PC-9 (cell line): ENCODE measurements at regions not wholly inside any gene's neighbourhood (a gene's known extent, or its start where the extent isn't known, plus 50 kb on each side); places are given as distances from the start of the nearest gene placed in this dataset.

Experiments
- BruUV-seq: library from RNA; stranded (reverse); fragments of 400-500 nt; replicated peaks from 2 replicates; lab custom pipeline; 2021; lab: Mats Ljungman, UMichigan
- CTCF ChIA-PET: fragments of 300-600 bp; sonication (Branson Sonifier 250); formaldehyde crosslinking; loops from one replicate; lab custom pipeline; 2022; ENCODE audit warnings: antibody characterized with exemption; lab: Charles Lee
- POLR2A ChIA-PET: fragments of 300-600 bp; sonication (Branson Sonifier 250); formaldehyde crosslinking; loops from one replicate; lab custom pipeline; 2022; ENCODE audit warnings: antibody characterized with exemption; ENCODE audit not compliant: unreplicated experiment; lab: Charles Lee
- DNase-seq, 2 experiments: peaks; one replicate each; pipeline versions ENCODE4 v3.0.0 to v3.0.0-alpha.2; 2015 to 2022; ENCODE audit warnings: mixed read lengths in 1 of 2
- H2AFZ ChIP-seq: fragments of 200-600 bp; sonication (generic); 2 replicates; pipeline ENCODE4 v1.8.1; 2017; ENCODE audit warnings: antibody characterized with exemption
- H3F3A ChIP-seq: fragments of 200-600 bp; sonication (generic); 2 replicates; pipeline ENCODE4 v1.8.1; 2017; ENCODE audit warnings: antibody characterized with exemption, mild to moderate bottlenecking, low read depth; ENCODE audit not compliant: insufficient read depth
- H3K27ac ChIP-seq: fragments of 200-600 bp; sonication (generic); 2 replicates; pipeline ENCODE4 v1.6.1; 2016; ENCODE audit warnings: mixed run types
- H3K27me3 ChIP-seq: fragments of 200-600 bp; sonication (generic); 2 replicates; pipeline ENCODE4 v1.6.1; 2016; ENCODE audit warnings: low read depth, mixed run types; ENCODE audit not compliant: insufficient read depth
- H3K36me3 ChIP-seq: fragments of 200-600 bp; sonication (generic); 2 replicates; pipeline ENCODE4 v1.6.1; 2016; ENCODE audit warnings: low read depth, mixed run types
- H3K4me1 ChIP-seq: fragments of 200-600 bp; sonication (generic); replicated peaks from 2 replicates; pipeline ENCODE4 v1.6.1; 2016; ENCODE audit warnings: mixed run types; ENCODE audit not compliant: insufficient read depth
- H3K4me2 ChIP-seq: fragments of 200-600 bp; sonication (generic); 2 replicates; pipeline ENCODE4 v1.6.1; 2017; ENCODE audit warnings: mixed run types
- H3K4me3 ChIP-seq: fragments of 200-600 bp; sonication (generic); 2 replicates; pipeline ENCODE4 v1.6.1; 2016; ENCODE audit warnings: mixed run types
- H3K79me2 ChIP-seq: fragments of 200-600 bp; sonication (generic); 2 replicates; pipeline ENCODE4 v1.6.1; 2017; ENCODE audit warnings: low read depth, mixed run types
- H3K9me2 ChIP-seq: fragments of 200-600 bp; sonication (generic); 2 replicates; pipeline ENCODE4 v1.8.1; 2017; ENCODE audit warnings: mild to moderate bottlenecking; ENCODE audit not compliant: insufficient read depth
- H3K9me3 ChIP-seq: fragments of 200-600 bp; sonication (generic); 2 replicates; pipeline ENCODE4 v1.8.1; 2016; ENCODE audit warnings: low read depth; ENCODE audit not compliant: insufficient read depth
- H4K20me1 ChIP-seq: fragments of 200-600 bp; sonication (generic); 2 replicates; pipeline ENCODE4 v1.8.1; 2017; ENCODE audit not compliant: insufficient read depth
- CTCF ChIP-seq: fragments of 200-600 bp; sonication (generic); conservative IDR thresholded peaks from 2 replicates; pipeline ENCODE4 v1.6.1; 2017; ENCODE audit warnings: mixed run types, antibody characterized with exemption, mild to moderate bottlenecking, moderate library complexity
- EZH2 ChIP-seq: fragments of 200-600 bp; sonication (generic); IDR thresholded peaks from 2 replicates; pipeline ENCODE4 v1.8.0; 2017; ENCODE audit warnings: antibody characterized with exemption, low read depth
- intact Hi-C: fragments of 100-400 bp; cut with micrococcal nuclease; formaldehyde crosslinking; loops from one replicate; pipeline ENCODE4 v1.10.0; 2022; ENCODE audit not compliant: unreplicated experiment

GRCh38 chr14:41016213-41016612 lies 590.5 kb upstream of the LRFN5 start:
- intact Hi-C loops = no loop called here

GRCh38 chr14:41000350-41000749 lies 606.3 kb upstream of the LRFN5 start:
- no peaks in the 10 kb centered on the region for H3K36me3 ChIP-seq
- no peaks in the 10 kb centered on the region for H3K9me2 ChIP-seq
- TF ChIP-seq CTCF (no peak), EZH2 (no peak)
- no peak overlapping the region for H3K4me2 ChIP-seq
- no peaks in the 10 kb centered on the region for H3K4me1 ChIP-seq
- H3K4me3 ChIP-seq = no peak overlapping the region
- no peak overlapping the region for H3K27ac ChIP-seq
- H3K79me2 ChIP-seq = no peaks in the 10 kb centered on the region
- intact Hi-C loops = no loop called here
- H4K20me1 ChIP-seq = no peaks in the 10 kb centered on the region
- H3K27me3 ChIP-seq = no peaks in the 10 kb centered on the region
- H3K9me3 ChIP-seq = no peaks in the 10 kb centered on the region; the same call in 1 of the 2 replicates
- ChIA-PET CTCF (no interaction called here), POLR2A (no interaction called here)
- no peak for DNase-seq
- H3F3A ChIP-seq = no peaks in the 10 kb centered on the region
- peak overlapping the region; percentile 22; the same call in 1 of the 2 replicates for H2AFZ ChIP-seq
- no TSS peak for BruUV-seq

More at GRCh38 chr14:41016213-41016612, 590.5 kb upstream of the LRFN5 start:
- Histone ChIP-seq H3K27ac (no peak overlapping the region), H3K4me3 (no peak overlapping the region), H3F3A (no peaks in the 10 kb centered on the region), H3K27me3 (no peaks in the 10 kb centered on the region), H3K36me3 (no peaks in the 10 kb centered on the region), H4K20me1 (no peaks in the 10 kb centered on the region), H3K4me1 (no peaks in the 10 kb centered on the region), H3K9me2 (no peaks in the 10 kb centered on the region), H3K79me2 (no peaks in the 10 kb centered on the region), H3K9me3 (no peaks in the 10 kb centered on the region), H2AFZ (no peak overlapping the region), H3K4me2 (no peak overlapping the region)
- POLR2A ChIA-PET = no interaction called here
- CTCF ChIA-PET = no interaction called here
- DNase-seq = no peak
- TF ChIP-seq CTCF = no peak
- no peak for TF ChIP-seq EZH2
- no TSS peak for BruUV-seq

GRCh38 chr14:40989260-40989659 lies 617.4 kb upstream of the LRFN5 start:
- BruUV-seq = no TSS peak
- no peaks in the 10 kb centered on the region for H3F3A ChIP-seq
- no peaks in the 10 kb centered on the region for H3K9me3 ChIP-seq
- POLR2A ChIA-PET = no interaction called here
- no peak overlapping the region for H3K4me3 ChIP-seq
- no peaks in the 10 kb centered on the region for H4K20me1 ChIP-seq
- no peak for TF ChIP-seq EZH2
- H3K79me2 ChIP-seq = no peaks in the 10 kb centered on the region
- no peaks in the 10 kb centered on the region for H3K27me3 ChIP-seq
- H3K9me2 ChIP-seq = no peaks in the 10 kb centered on the region
- CTCF ChIA-PET = no interaction called here
- no peaks in the 10 kb centered on the region for H3K4me1 ChIP-seq
- H2AFZ ChIP-seq = no peak overlapping the region
- DNase-seq = no peak
- no peaks in the 10 kb centered on the region for H3K36me3 ChIP-seq
- intact Hi-C loops = no loop called here
- no peak overlapping the region for H3K27ac ChIP-seq
- no peak overlapping the region for H3K4me2 ChIP-seq

GRCh38 chr14:40987481-40987880 lies 619.2 kb upstream of the LRFN5 start:
- TF ChIP-seq CTCF = no peak
- TF ChIP-seq EZH2 = no peak
- H3K4me3 ChIP-seq = no peak overlapping the region
- H3K79me2 ChIP-seq = no peaks in the 10 kb centered on the region
- POLR2A ChIA-PET = no interaction called here
- no peaks in the 10 kb centered on the region for H3K36me3 ChIP-seq
- no peak overlapping the region for H2AFZ ChIP-seq
- no peaks in the 10 kb centered on the region for H4K20me1 ChIP-seq
- no peak overlapping the region for H3K27ac ChIP-seq
- no peaks in the 10 kb centered on the region for H3K9me3 ChIP-seq
- no TSS peak for BruUV-seq
- H3F3A ChIP-seq = no peaks in the 10 kb centered on the region
- intact Hi-C loops = no loop called here
- H3K4me1 ChIP-seq = no peaks in the 10 kb centered on the region
- CTCF ChIA-PET = no interaction called here
- no peak for DNase-seq
- no peaks in the 10 kb centered on the region for H3K27me3 ChIP-seq
- no peaks in the 10 kb centered on the region for H3K9me2 ChIP-seq
- no peak overlapping the region for H3K4me2 ChIP-seq
